CMK (cell line): ENCODE measurements at regions not wholly inside any gene's neighbourhood (a gene's known extent, or its start where the extent isn't known, plus 50 kb on each side); places are given as distances from the start of the nearest gene placed in this dataset.
"Not testable (repeated sequence)": the region's sequence is repeated elsewhere in the genome, so short reads cannot be mapped to it uniquely, and the experiment has no call there.

Experiments
- DNase-seq: peaks from one replicate; pipeline ENCODE4 v3.0.0-alpha.2; 2010; ENCODE audit warnings: low read depth

DNA sequence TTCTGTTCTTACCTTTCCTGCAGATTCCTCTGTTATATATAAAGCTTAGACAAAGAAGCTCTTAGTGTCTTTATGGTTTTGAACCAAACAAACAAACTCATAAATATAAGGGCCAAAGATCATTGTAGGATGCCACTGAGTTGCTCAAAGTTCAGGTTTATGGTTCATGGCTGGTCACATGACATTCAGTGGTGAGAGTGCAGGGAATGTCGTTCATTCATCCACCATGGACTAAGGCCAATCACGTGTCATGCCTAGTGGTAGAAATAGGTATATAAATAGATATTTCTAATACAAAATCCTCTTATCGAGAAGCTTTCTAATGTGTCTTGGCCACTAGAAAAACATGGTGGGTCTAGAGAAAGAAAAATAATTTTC is 119.4 kb downstream of the GATA3 start:
- no peak for DNase-seq

DNA sequence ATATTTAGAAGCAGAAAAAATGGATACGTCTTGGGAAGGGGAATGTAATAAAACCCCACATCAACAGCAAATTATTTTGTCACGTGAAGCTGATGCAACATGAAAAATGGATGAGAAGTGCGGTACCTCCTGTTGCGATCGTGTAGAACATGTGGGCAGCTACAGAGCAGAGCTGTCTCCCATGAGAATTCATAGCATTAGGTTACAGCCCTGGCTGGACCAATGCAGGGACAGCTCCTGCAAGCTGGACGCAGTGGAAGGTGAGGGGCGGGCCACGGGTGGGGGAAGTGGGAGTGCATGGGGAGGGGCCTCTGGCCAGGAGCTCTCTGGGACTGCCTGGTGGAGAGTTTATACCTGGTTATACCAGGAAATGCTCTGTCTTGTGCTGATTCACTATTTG is 120.3 kb downstream of the GATA3 start:
- no peak for DNase-seq

DNA sequence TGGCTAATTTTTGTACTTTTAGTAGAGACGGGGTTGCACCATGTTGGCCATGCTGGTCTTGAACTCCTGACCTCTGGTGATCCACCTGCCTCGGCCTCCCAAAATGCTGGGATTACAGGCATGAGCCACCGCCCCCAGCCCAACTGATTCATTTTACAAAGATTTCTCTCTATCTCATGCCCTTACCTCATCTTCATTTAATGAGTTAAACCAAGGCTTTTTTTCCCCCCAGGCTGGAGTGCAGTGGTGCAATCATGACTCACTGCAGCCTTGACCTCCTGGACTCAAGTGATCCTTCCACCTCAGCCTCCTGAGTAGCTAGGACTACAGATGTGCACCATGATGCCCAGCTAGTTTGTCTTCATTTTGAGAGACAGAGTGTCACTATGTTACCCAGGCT is 123.0 kb downstream of the GATA3 start:
- DNase-seq, result not testable (repeated sequence)

DNA sequence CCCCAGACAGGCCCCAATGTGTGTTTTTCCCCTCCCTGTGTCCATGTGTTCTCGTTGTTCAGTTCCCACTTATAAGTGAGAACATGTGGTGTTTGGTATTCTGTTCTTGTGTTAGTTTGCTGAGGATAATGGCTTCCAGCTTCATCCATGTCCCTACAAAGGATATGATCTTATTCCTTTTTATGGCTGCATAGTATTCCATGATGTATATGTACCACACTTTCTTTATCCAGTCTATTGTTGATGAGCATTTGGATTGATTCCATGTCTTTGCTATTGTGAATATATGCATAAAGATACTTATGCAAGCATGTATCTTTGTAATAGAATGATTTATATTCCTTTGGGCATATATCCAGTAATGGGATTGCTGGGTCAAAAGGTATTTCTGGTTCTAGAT is 125.3 kb downstream of the GATA3 start:
- DNase-seq, result not testable (repeated sequence)

DNA sequence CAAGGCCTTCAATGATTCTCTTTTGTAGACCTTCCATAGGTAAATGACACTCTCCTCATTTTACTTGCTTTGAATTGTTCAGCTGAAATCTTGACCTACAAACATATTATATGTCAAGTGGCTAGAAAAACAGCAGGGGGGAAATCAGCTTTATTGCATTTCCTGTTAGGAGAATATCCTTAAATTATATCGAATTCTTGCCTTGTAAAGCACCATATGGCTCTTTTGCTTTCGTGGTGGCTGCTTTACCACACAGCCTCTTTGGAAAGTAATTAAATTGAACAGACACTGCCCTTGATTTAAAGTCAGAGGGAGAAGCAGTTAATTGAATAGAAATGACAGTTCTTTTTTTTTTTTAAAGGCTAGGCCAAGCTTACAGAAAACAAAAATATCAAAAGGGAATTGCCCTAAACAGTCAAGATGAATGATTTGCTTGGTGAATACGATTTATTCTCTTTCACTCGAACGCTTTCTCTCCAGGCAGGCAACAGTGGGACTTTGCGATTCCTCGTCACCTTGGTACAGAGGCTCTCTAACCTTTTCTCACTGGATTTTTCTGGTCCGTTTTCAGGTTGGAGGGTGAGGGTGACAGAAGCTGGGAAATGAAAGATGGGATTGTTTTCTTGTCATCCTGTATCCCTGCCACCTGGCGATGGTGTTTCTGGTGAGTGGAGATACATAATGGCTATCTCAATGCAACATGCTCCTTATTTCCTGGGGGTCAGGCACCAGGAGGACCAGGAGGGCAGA is 126.0 kb downstream of the GATA3 start:
- DNase-seq, result no peak

DNA sequence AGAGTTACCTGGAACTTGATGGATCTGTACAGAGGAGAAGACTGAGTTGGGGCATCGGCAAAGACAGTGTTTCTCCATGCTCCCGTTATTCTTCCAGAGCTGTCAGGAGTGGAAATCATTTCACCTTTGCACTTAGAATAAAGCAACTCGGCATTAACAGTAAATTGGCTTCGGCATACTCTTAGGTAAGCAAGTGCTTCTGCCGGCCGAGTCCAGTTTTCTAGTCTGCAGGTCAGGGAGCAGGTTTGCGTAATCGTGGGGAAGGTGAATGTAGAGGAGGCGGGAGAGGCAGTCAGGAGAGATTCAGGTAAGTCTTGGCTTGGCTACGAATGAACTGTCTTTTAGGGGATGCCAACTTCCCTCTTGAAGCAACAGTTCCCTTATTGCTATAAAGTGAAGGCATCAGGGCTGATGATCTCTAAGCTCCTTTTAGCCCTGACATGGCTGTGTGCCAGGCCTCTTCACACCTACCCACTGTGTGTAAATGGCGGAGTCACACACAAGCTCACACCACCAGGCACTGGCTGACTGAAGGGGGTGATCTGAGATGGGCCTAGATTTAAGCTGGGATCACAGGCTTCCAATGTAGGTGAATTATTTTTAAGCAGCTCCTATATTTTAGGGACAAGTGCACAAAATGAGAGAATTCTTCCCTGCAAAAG is 127.1 kb downstream of the GATA3 start:
- no peak for DNase-seq

DNA sequence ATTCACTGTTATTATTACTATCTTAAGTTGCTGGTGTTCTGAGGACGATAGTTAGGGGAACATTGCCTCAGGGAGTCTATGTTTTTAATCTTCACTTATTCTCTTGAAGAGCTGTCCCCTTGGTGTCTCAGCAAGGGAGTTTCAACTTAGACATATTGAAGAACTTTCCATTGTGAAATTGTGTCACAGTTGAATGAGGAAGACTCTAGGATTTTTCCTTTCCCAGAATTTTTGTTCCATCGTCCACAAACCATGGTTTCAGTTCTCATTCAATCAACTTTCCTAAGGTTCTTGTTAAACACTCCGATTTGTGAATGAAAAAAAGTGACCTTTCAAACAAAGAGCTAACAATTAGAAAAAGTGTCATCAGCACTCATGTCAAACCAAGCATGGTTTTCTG is 128.3 kb downstream of the GATA3 start:
- DNase-seq, result no peak

DNA sequence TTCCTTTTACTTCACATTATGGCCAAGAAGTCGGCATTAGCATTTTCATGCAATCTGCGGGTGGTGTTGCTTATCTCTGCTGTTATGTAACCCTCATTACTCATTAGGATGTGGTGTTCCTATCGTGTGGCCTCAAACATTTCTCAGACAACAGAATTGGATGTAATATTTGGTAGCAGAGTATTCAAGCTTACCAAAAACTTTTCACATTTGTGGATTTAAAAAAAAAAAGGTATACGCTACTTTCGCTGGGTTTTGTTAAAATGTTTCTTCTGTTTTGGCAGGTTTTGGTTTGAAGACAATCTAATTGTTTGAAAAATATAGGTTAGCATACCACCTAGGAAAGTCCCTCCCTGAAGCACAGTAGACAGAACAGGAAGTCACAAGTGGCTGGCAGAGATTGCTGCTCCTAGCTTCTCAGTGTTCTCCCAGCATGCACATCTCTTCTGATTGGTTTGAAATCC is 128.8 kb downstream of the GATA3 start:
- no peak for DNase-seq

DNA sequence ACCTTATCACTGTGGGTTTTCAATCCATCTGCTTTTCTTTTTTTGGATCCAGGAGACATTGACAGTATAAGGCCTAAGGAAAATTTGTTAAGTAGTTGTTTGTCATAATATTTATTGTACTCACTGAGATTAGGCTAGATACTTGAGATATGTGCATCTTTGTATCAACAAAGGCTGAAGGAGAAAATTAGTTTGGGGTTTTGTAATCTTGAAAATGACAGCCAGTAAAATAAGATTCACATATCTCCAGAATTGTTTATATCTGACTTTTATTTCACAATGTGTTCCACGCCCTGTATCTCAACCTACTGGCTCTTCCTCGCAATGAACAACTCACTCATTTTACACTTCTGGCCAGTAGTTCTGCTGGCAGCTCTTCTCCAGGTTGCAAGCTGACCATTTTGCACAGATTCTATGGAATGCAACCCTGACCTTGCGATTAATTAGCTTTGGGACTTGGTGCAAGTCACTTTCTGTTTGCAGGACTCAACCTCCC is 132.7 kb downstream of the GATA3 start:
- no peak for DNase-seq

DNA sequence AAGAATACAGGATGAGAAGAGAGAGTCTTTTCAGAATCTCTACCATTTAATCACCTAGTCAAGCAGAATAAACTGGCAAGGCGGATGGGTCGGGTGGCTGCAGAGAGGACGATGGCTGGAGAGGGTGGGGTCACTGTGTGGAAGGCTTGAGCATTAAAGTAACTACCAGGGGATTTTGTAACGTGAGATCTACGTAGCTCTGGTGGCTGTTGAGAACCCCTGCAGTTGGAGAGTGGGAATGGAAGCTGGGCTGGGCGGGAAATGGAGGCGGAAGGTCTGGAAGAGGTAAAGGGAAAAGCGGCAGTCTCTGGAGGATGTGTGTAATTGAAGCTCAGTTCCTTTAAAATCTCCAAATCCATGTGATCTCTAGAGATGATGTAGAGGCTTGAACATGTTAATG is 135.0 kb downstream of the GATA3 start:
- DNase-seq, result no peak

DNA sequence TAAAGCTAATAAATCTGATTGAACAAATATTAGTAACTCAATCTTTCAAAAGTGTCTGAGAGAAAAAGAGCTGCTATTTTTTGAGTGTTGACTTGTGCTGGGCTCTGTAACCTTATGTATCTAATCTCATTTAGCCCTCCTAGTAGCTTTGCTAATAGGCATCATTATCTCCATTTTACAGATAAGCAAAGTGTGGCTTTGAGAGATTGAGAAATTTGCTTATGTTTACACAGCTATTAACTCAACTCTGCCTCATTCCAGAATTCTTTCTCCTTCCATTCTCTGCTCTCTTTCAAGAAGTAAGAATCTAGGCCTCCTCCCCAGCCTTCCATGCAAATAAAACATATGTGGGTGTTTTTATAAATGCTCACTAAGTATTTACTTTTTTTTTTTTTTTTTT is 137.8 kb downstream of the GATA3 start:
- no peak for DNase-seq

DNA sequence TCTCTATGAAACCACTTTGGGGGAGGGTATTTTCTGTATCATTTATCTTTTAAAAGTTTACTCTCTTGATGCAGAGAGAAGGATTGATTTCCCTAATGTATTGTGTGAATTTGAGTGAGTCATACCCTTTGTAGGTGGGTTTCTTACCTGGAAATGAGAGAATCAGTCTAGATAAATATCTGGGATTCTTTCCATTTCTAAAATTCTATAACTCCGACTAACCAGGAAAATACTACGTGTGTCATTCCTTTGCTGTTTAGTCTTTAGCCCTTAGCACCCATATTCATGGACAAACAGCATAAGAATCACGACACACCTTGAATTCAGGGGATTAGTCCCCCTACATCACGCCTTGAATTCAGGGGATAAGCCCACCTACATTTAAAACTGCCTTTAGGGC is 139.1 kb downstream of the GATA3 start:
- no peak for DNase-seq

DNA sequence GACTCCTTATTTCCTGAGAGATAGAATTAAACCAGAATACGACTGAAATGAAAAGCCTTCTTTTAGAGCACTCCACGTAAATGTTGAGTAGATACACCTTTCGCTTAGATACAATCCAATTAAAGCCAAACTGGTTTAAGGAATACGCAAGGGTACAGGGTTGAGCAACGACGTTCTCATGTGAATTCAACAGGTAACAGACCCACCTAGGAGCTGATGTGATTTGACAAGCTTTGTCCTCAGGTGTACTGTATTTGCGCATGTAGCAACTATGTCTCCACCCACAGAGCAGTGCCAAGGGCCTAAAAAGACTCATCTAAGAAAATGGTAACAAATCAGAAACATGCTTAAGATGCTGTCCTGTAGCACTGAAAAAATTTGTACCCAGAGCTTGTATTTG is 139.6 kb downstream of the GATA3 start:
- no peak for DNase-seq

DNA sequence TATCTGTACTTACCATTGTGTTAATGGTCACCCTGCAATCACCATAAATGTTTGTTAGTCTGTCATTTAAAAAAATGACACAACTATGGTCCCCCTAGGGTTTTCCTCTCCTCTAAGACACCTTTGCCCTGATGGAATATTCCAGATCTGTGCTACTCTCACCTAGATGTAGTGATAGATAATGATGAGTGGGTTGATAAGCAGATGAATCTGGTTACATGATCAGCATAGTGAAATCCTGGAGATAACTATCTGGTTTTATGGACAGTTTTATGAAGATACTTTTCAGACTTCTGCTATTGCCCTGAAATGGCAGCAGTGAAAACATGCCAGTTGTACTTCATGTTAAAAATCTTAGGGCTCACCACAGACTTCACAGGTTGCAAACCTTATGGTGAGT is 152.4 kb downstream of the GATA3 start:
- no peak for DNase-seq

DNA sequence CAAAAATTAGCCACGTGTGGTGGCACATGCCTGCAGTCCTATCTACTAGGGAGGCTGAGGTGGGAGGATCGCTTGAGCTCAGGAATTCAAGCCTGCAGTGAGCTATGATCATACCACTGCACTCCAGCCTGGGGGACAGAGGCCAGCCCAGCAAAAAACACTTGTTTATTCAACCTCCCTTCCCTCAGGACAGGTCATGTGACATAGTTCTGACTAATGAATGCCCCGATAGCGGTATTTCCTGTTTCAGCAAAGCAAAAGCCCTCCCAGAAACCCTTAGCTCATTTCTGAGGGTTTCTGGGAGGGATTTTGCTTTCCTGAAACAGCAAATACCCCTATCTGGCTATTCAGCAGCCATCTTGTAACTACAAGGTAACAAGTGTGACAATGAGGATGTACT is 157.1 kb downstream of the GATA3 start:
- no peak for DNase-seq

DNA sequence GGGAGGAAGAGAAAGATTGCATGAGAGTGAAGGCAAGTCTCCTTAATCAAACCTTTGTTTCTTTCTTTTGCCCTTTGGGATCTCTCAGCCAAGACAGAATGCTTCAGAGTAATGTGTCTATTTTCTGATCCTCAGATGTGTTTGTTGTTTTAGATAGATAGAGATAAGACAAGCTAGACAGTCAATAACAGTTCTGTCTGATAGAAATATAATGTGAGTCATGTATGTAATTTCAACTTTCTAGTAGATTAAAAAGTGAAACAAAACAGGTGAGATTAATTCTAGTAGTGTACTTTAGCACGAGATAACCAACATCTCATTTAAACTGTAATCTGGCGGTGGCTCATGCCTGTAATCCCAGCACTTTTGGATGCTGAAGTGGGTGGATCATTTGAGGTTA is 159.2 kb downstream of the GATA3 start:
- no peak for DNase-seq

DNA sequence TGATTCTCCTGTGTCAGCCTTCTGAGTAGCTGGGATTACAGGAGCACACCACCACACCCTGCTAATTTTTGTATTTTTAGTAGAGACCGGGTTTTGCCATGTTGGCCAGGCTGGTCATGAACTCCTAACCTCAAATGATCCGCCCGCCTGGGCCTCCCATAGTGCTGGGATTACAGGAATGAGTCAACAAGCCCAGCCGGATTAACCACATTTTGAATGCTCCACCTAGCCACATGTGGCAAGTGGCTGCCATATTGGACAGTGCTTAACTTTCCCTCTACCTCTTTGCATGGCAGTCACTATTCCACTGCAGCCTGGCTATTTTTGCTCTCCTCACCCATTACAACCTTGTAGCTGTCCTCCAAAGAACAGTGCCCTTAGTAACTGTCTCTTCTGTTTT is 160.1 kb downstream of the GATA3 start:
- no peak for DNase-seq

DNA sequence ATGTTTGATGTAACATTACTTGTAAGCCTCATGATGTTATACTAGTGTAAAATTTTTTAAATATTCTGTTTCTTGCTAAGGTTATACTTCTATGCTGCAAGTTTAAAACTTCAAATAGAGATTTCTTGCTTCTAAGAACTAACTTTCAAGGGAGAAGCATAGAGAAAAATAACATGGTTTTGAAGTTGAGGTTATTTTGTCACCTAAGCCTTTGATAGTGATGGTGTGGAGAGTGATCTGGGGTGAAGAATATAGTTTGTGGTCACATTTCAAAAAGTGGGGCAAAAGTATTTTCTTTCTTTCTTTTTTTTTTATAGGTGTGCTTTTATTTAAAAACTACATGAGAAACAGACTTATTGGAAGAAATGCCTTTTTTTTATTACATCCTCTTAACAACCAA is 162.4 kb downstream of the GATA3 start:
- no peak for DNase-seq

DNA sequence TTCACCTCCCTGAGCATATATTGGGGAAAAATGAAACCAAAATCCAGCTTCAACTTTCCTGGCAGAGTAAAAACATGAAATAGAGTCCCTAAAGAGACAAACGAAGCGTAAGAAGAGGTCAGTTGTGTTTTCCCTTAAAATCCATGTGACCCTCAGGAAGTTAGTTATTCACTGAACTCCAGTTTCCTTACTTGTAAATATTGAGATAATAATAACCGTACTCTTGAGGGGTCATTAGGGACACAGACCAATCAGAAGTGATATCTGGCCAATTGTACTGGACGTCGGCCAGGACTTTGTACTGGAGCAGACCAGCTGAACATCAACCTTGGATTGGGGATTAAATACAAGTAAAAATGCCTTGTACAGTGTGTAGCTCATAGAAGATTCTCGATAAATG is 167.0 kb downstream of the GATA3 start:
- no peak for DNase-seq

DNA sequence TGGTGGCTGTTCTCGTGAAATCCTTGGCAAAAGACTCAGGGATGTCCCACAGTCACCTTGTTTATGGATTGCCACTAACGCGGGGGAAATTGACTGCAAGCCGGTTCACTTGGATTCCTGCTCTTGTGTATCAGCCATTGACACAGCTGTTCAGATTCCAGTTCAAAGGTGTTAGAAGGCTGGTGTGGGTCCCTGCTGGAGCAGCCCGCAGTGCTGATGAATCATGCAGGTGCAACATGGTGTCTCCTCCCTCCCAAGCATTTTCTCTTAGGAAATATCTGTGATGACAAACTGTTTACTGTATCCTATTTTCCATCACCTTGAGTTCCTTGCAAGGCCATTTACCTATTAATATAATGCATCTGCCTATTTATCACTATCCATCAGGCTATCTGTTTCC is 170.1 kb downstream of the GATA3 start:
- no peak for DNase-seq

DNA sequence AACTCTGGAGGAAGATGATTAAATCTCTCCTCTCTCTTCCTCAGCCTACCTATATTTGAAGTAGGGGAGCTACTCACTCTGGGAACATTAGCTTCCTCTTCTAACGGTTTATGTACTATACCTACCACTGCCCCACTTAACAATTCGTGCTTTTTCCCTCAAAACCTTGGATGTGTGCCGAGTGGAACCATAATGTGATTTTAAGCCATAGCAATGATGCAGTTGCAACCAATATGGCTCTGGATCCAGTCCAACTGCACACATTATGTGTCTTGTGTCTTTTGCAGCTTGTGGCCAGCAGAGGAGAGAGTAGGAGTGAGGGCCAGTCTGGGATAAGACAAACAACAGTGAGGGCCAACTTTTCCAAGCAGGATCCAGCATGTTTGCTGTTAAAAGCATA is 170.7 kb downstream of the GATA3 start:
- DNase-seq, result no peak

DNA sequence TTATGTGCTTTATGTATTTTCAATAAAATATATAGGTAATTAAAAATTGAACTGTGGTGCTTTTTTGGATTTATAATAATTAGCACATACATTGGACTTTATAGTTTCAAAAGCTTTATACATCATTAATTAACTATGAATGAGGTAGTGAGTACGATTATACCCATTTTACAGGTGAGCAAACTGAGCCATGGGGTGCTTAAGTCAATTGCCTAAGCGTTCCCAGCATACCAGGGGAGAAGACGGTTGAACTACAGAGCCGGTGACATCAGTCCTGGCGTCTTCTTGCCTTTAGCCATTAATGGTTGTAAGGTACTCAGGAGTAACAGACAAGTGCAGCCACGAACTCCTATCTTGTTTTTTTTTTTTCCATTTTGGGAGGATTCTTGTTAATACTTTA is 172.8 kb downstream of the GATA3 start:
- no peak for DNase-seq

DNA sequence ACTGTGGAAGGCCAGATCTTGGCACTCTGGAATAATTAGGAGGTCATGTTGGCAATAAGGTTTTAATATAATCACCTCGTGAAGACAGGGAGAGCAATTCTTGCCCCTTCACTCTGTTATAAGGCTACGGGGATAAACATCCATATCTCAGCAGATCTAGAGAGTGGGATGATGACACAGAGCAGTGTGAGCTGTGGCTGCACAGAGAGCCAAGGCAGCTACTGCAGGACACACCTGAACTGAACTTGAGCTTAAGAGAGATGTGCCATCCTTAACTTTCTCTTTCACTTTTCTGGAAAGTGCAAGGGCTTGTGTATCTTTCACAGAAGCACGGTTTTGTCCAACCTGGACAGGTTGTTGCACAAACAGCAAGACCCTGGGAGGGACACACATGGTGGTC is 174.7 kb downstream of the GATA3 start:
- DNase-seq, result no peak

DNA sequence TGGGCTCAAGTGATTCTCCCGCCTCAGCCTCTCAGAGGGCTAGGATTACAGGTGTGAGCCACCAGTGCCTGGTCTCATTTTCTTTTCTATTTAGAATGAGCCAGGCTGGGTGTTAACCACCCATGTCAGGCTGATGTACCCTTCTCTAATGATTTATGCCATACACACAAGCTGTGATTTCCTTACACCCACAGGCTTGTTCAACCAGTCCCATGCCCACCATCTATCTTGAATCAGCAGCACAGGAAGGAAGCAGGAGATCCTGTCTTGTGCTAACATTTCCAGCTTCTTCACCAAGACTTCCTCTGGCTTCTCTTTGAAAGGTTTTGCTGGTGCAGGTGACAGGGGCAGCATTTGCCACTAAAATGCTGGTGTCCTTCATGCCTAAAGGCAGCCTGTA is 176.4 kb downstream of the GATA3 start:
- DNase-seq, result no peak
